PC-9 (cell line): ENCODE measurements at regions not wholly inside any gene's neighbourhood (a gene's known extent, or its start where the extent isn't known, plus 50 kb on each side); places are given as distances from the start of the nearest gene placed in this dataset.

Experiments used
- EZH2 ChIP-seq: fragments of 200-600 bp; sonication (generic); IDR thresholded peaks from 2 replicates; pipeline ENCODE4 v1.8.0; 2017; ENCODE audit warnings: antibody characterized with exemption, low read depth
- TF ChIP-seq, protein P1 (sequence below): fragments of 200-600 bp; sonication (generic); conservative IDR thresholded peaks from 2 replicates; pipeline ENCODE4 v1.6.1; 2017; ENCODE audit warnings: mixed run types, antibody characterized with exemption, mild to moderate bottlenecking, moderate library complexity

DNA sequence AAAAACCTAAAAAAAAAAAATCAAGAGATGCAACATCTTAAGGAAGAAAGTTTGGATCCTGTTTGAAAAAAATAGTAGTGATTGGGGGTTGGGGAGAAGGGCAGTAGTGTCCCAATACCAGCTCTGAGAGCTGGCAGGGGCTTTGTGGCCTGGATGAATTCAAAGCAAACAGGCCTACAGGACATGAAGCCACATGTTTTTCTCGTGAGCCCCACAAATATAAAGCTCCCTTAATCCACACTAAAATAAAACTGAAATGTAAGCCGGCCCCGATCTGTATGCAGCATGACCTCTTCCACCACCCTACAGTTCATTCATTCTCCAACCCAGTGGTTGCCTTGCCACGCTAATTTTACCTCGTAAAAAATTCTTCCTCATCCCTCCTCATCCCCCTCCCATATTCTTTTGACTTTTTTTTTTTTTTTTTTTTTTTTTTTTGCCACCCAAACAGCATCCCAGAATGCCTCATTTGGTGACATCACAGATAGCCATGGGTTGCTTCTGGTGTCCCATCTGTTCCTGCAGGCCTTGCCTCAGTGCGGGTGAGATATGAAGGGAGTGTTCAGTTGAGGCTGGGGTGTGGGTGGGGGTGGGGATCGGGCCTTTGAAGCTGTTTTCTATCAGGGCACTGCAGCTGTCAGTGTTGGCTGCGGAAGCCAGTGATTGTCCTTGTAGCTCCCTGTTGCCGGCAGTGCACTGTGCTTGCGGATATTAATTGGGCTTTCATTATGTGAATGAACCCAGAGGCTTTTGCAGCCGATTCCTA, 81.6 kb upstream of the NFIB start:
- TF ChIP-seq, protein P1, sequence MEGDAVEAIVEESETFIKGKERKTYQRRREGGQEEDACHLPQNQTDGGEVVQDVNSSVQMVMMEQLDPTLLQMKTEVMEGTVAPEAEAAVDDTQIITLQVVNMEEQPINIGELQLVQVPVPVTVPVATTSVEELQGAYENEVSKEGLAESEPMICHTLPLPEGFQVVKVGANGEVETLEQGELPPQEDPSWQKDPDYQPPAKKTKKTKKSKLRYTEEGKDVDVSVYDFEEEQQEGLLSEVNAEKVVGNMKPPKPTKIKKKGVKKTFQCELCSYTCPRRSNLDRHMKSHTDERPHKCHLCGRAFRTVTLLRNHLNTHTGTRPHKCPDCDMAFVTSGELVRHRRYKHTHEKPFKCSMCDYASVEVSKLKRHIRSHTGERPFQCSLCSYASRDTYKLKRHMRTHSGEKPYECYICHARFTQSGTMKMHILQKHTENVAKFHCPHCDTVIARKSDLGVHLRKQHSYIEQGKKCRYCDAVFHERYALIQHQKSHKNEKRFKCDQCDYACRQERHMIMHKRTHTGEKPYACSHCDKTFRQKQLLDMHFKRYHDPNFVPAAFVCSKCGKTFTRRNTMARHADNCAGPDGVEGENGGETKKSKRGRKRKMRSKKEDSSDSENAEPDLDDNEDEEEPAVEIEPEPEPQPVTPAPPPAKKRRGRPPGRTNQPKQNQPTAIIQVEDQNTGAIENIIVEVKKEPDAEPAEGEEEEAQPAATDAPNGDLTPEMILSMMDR, result no peak
- no peak for TF ChIP-seq EZH2
